H9 (cell line): ENCODE measurements at regions not wholly inside any gene's neighbourhood (a gene's known extent, or its start where the extent isn't known, plus 50 kb on each side); places are given as distances from the start of the nearest gene placed in this dataset.

Source experiments
- DNase-seq: peaks from one replicate; pipeline ENCODE4 v3.0.0-alpha.2; 2017
- H2AFZ ChIP-seq: one replicate; pipeline ENCODE4 v1.6.1; 2013; ENCODE audit warnings: mild to moderate bottlenecking, low read length, control low read depth, moderate library complexity
- H2AK5ac ChIP-seq: 2 replicates; pipeline ENCODE4 v1.6.1; 2013; ENCODE audit warnings: low read length, control low read depth, mixed read lengths; ENCODE audit not compliant: insufficient read length
- H2BK120ac ChIP-seq: one replicate; pipeline ENCODE4 v1.6.1; 2013; ENCODE audit warnings: low read depth, mild to moderate bottlenecking, low read length, control low read depth, inconsistent platforms; ENCODE audit not compliant: poor library complexity, severe bottlenecking
- H2BK12ac ChIP-seq: 2 replicates; pipeline ENCODE4 v1.6.1; 2013; ENCODE audit warnings: low read length, control low read depth, mixed read lengths, low read depth; ENCODE audit not compliant: insufficient read length
- H2BK15ac ChIP-seq: 2 replicates; pipeline ENCODE4 v1.6.1; 2013; ENCODE audit warnings: low read depth, low read length, control low read depth
- H2BK20ac ChIP-seq: one replicate; pipeline ENCODE4 v1.6.1; 2013; ENCODE audit warnings: low read depth, mild to moderate bottlenecking, low read length, control low read depth, inconsistent platforms; ENCODE audit not compliant: poor library complexity, severe bottlenecking
- H2BK5ac ChIP-seq: 2 replicates; pipeline ENCODE4 v1.6.1; 2013; ENCODE audit warnings: low read length, control low read depth, mixed read lengths; ENCODE audit not compliant: insufficient read length
- H3K14ac ChIP-seq: 2 replicates; pipeline ENCODE4 v1.6.1; 2013; ENCODE audit warnings: low read length, control low read depth; ENCODE audit not compliant: insufficient read depth
- H3K18ac ChIP-seq: 2 replicates; pipeline ENCODE4 v1.6.1; 2013; ENCODE audit warnings: low read depth, mild to moderate bottlenecking, mixed read lengths, low read length, control low read depth; ENCODE audit not compliant: insufficient read length
- H3K23ac ChIP-seq: 2 replicates; pipeline ENCODE4 v1.6.1; 2013; ENCODE audit warnings: low read length, control low read depth, mixed read lengths, low read depth; ENCODE audit not compliant: insufficient read length
- H3K23me2 ChIP-seq: 2 replicates; pipeline ENCODE4 v1.6.1; 2013; ENCODE audit warnings: low read depth, mild to moderate bottlenecking, mixed read lengths, low read length, control low read depth; ENCODE audit not compliant: insufficient read length, poor library complexity, severe bottlenecking
- H3K27ac ChIP-seq: 2 replicates; pipeline ENCODE4 v1.5.1; 2013; ENCODE audit warnings: low read length, control low read depth, mixed read lengths, low read depth; ENCODE audit not compliant: insufficient read length
- H3K27me3 ChIP-seq: 2 replicates; pipeline ENCODE4 v1.6.1; 2013; ENCODE audit warnings: low read length, control low read depth, inconsistent platforms; ENCODE audit not compliant: insufficient read depth
- H3K4ac ChIP-seq: 2 replicates; pipeline ENCODE4 v1.6.1; 2013; ENCODE audit warnings: low read depth, mild to moderate bottlenecking, control low read depth, inconsistent platforms, low read length, moderate library complexity
- H3K4me1 ChIP-seq: 2 replicates; pipeline ENCODE4 v1.6.1; 2013; ENCODE audit warnings: low read length, control low read depth, inconsistent platforms; ENCODE audit not compliant: insufficient read depth
- H3K4me2 ChIP-seq: 2 replicates; pipeline ENCODE4 v1.6.1; 2013; ENCODE audit warnings: low read length, control low read depth, mixed read lengths; ENCODE audit not compliant: insufficient read length, insufficient read depth
- H3K56ac ChIP-seq: 2 replicates; pipeline ENCODE4 v1.6.1; 2013; ENCODE audit warnings: low read depth, mild to moderate bottlenecking, mixed read lengths, low read length, control low read depth; ENCODE audit not compliant: insufficient read length
- H3K79me1 ChIP-seq: 2 replicates; pipeline ENCODE4 v1.6.1; 2013; ENCODE audit warnings: low read depth, mild to moderate bottlenecking, moderate library complexity, low read length, control low read depth, inconsistent platforms; ENCODE audit not compliant: insufficient read depth, poor library complexity, severe bottlenecking
- H3K79me2 ChIP-seq: 2 replicates; pipeline ENCODE4 v1.6.1; 2013; ENCODE audit warnings: low read length, control low read depth, inconsistent platforms; ENCODE audit not compliant: insufficient read depth
- H3K9ac ChIP-seq: 2 replicates; pipeline ENCODE4 v1.6.1; 2013; ENCODE audit warnings: low read length, control low read depth, mixed read lengths; ENCODE audit not compliant: insufficient read length; ENCODE audit errors: extremely low read depth
- H3K9me3 ChIP-seq: one replicate; pipeline ENCODE4 v1.6.1; 2013; ENCODE audit warnings: low read depth, low read length, inconsistent platforms; ENCODE audit not compliant: control insufficient read depth
- H3T11ph ChIP-seq: one replicate; pipeline ENCODE4 v1.6.1; 2013; ENCODE audit warnings: mild to moderate bottlenecking, low read length, control low read depth, inconsistent platforms
- H4K20me1 ChIP-seq: one replicate; pipeline ENCODE4 v1.6.1; 2013; ENCODE audit not compliant: control insufficient read depth, insufficient read length, insufficient read depth
- H4K5ac ChIP-seq: 2 replicates; pipeline ENCODE4 v1.6.1; 2013; ENCODE audit warnings: low read depth, mild to moderate bottlenecking, mixed read lengths, low read length, control low read depth; ENCODE audit not compliant: insufficient read length
- H4K8ac ChIP-seq: replicated peaks from 2 replicates; pipeline ENCODE4 v1.6.1; 2013; ENCODE audit warnings: low read length, control low read depth, mixed read lengths, low read depth; ENCODE audit not compliant: insufficient read length
- H4K91ac ChIP-seq: 2 replicates; pipeline ENCODE4 v1.6.1; 2013; ENCODE audit warnings: low read depth, mild to moderate bottlenecking, moderate library complexity, mixed read lengths, low read length, control low read depth; ENCODE audit not compliant: insufficient read length
- H3K27ac Mint-ChIP-seq, 3 experiments: 2 replicates in 2 of 3; 3 replicates in 1 of 3; pipeline ENCODE4 v1.8.0; 2020 to 2021; ENCODE audit warnings: mixed read lengths in 3 of 3, mild to moderate bottlenecking in 1 of 3, moderate library complexity in 1 of 3
- H3K27me3 Mint-ChIP-seq: 2 replicates; pipeline ENCODE4 v1.8.0; 2021; ENCODE audit warnings: low read depth, mild to moderate bottlenecking, moderate library complexity, mixed read lengths
- H3K36me3 Mint-ChIP-seq, 3 experiments: 2 replicates in 2 of 3; 3 replicates in 1 of 3; pipeline ENCODE4 v1.8.0; 2020 to 2021; ENCODE audit warnings: low read depth in 3 of 3, mixed read lengths in 3 of 3; ENCODE audit not compliant: insufficient read depth in 1 of 3
- H3K4me1 Mint-ChIP-seq, 2 experiments: 2 replicates each; pipeline ENCODE4 v1.8.0; 2020; ENCODE audit warnings: mixed read lengths in 2 of 2
- H3K4me3 Mint-ChIP-seq, 2 experiments: 2 replicates in 1 of 2; 3 replicates in 1 of 2; pipeline ENCODE4 v1.8.0; 2020 to 2021; ENCODE audit warnings: mild to moderate bottlenecking in 2 of 2, mixed read lengths in 2 of 2, moderate library complexity in 1 of 2
- H3K9me3 Mint-ChIP-seq, 2 experiments: 2 replicates in 1 of 2; 3 replicates in 1 of 2; pipeline ENCODE4 v1.8.0; 2020; ENCODE audit warnings: mild to moderate bottlenecking in 2 of 2, mixed read lengths in 2 of 2, moderate library complexity in 1 of 2
- WGBS: extraction: QIAGEN DNeasy Blood & Tissue Kit; methylation state at CpG from one replicate; pipeline ENCODE4 v1.1.7; 2013; ENCODE audit warnings: missing lambda C conversion rate, low lambda C conversion rate, mixed read lengths; ENCODE audit not compliant: insufficient read length; ENCODE audit errors: extremely low coverage; 5-methylcytosine and 5-hydroxymethylcytosine counted together
- TF ChIP-seq, protein P1 (sequence below): fragments of 200-600 bp; sonication (generic); conservative IDR thresholded peaks from 3 replicates; pipeline ENCODE4 v1.8.0; 2021; ENCODE audit warnings: antibody characterized with exemption, mild to moderate bottlenecking

DNA sequence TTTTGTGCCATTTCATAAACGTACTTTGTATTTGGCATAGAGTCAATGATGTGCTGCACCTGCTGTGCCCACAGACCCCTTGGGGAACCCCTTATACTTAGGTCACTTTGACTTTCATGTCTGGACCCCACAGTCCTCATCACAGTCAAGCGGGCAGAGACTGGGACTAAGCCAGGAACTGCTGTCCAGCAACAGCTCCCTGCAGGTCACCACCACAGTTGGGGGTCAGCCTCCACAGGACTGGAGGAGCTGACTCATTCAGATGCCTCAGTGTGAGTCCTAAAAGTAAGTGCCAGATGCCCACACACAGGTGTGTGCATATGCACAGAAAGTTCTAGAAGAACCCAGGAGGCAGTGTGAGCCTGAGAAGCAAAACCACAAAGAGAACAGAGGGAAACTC is 339.8 kb downstream of the GABRB3 start:
- Histone ChIP-seq H2BK120ac (no peak overlapping the region), H4K8ac (no peak overlapping the region), H3K56ac (no peak overlapping the region), H2AK5ac (no peak overlapping the region), H3K79me1 (no peaks in the 10 kb centered on the region), H3K23me2 (no peaks in the 10 kb centered on the region), H3K27me3 (no peaks in the 10 kb centered on the region), H4K20me1 (no peaks in the 10 kb centered on the region), H3K14ac (no peak overlapping the region), H3K79me2 (no peaks in the 10 kb centered on the region), H2BK12ac (no peak overlapping the region), H2BK5ac (no peak overlapping the region), H2BK15ac (no peak overlapping the region), H3K9ac (no peak overlapping the region), H2AFZ (no peak overlapping the region), H3K4ac (no peak overlapping the region), H3K9me3 (no peaks in the 10 kb centered on the region), H3K23ac (no peak overlapping the region), H3K27ac (no peak overlapping the region), H4K91ac (no peak overlapping the region), H3K4me2 (no peak overlapping the region), H3K4me1 (no peaks in the 10 kb centered on the region), H3K18ac (no peak overlapping the region), H2BK20ac (no peak overlapping the region), H4K5ac (no peak overlapping the region), H3T11ph (no peak overlapping the region)
- WGBS: no CpG with 5 or more reads among the region's 2 CpGs
- no peaks in the 10 kb centered on the region; the same call in 1 of the 2 replicates for H3K27me3 Mint-ChIP-seq
- H3K9me3 Mint-ChIP-seq: peaks cover 7 to 8% of the 10 kb centered on the region in 2 experiments; a peak in 4 of 5 replicates
- TF ChIP-seq, protein P1, sequence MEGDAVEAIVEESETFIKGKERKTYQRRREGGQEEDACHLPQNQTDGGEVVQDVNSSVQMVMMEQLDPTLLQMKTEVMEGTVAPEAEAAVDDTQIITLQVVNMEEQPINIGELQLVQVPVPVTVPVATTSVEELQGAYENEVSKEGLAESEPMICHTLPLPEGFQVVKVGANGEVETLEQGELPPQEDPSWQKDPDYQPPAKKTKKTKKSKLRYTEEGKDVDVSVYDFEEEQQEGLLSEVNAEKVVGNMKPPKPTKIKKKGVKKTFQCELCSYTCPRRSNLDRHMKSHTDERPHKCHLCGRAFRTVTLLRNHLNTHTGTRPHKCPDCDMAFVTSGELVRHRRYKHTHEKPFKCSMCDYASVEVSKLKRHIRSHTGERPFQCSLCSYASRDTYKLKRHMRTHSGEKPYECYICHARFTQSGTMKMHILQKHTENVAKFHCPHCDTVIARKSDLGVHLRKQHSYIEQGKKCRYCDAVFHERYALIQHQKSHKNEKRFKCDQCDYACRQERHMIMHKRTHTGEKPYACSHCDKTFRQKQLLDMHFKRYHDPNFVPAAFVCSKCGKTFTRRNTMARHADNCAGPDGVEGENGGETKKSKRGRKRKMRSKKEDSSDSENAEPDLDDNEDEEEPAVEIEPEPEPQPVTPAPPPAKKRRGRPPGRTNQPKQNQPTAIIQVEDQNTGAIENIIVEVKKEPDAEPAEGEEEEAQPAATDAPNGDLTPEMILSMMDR: no peak
- H3K27ac Mint-ChIP-seq: peak overlapping the region in 1 of 3 experiments; percentile 65; a peak in 2 of 7 replicates
- peaks cover 0 to 4% of the 10 kb centered on the region in 2 experiments; a peak in 3 of 4 replicates for H3K4me1 Mint-ChIP-seq
- peaks cover 0 to 12% (median 5%) of the 10 kb centered on the region in 3 experiments; a peak in 2 of 7 replicates for H3K36me3 Mint-ChIP-seq
- DNase-seq: no peak
- no peak overlapping the region for H3K4me3 Mint-ChIP-seq
